AG04450 (cell line): ENCODE measurements at regions not wholly inside any gene's neighbourhood (a gene's known extent, or its start where the extent isn't known, plus 50 kb on each side); places are given as distances from the start of the nearest gene placed in this dataset.

ENCODE experiments used
- CTCF ChIA-PET: fragments of 300-600, 350-600 bp; formaldehyde crosslinking; extraction: SDS; loops from one replicate; lab custom pipeline; 2022; ENCODE audit warnings: antibody characterized with exemption, inconsistent platforms; lab: Charles Lee
- POLR2A ChIA-PET: fragments of 350-600 bp; formaldehyde crosslinking; extraction: SDS; loops from one replicate; lab custom pipeline; 2021; ENCODE audit warnings: antibody characterized with exemption, inconsistent platforms; lab: Yijun Ruan, JAX
- DNase-seq: peaks from one replicate; pipeline ENCODE4 v3.0.0-alpha.2; 2011; ENCODE audit warnings: low read depth, low spot score
- H3K27ac ChIP-seq: one replicate; pipeline ENCODE4 v1.5.1; 2012; ENCODE audit warnings: low read depth, low read length, control low read depth
- H3K27me3 ChIP-seq: one replicate; pipeline ENCODE4 v1.6.0; 2012; ENCODE audit warnings: low read length; ENCODE audit not compliant: control insufficient read depth, insufficient read depth
- H3K4me3 ChIP-seq: 2 replicates; pipeline ENCODE4 v1.5.1; 2011; ENCODE audit warnings: mild to moderate bottlenecking, low read depth, low read length, control low read depth
- H3K9me3 ChIP-seq: 2 replicates; pipeline ENCODE4 v1.5.1; 2012; ENCODE audit warnings: low read length; ENCODE audit not compliant: control insufficient read depth, insufficient read depth
- CTCF ChIP-seq: IDR thresholded peaks from 2 replicates; pipeline ENCODE4 v1.5.1; 2011; ENCODE audit warnings: low read depth, low read length, control low read depth, inconsistent platforms

- no peak for DNase-seq
- CTCF ChIA-PET, result interaction anchor here (1.0 kb wide), 1 partner anchor 849 kb away, joined by 3 read pairs; no protein-coding TSS in a partner anchor
- peaks cover 2% of the 10 kb centered on the region; the same call in 1 of the 2 replicates for H3K9me3 ChIP-seq
- no peaks in the 10 kb centered on the region for H3K27me3 ChIP-seq
- no peak for TF ChIP-seq CTCF
- H3K4me3 ChIP-seq, result no peak overlapping the region
- POLR2A ChIA-PET, result interaction anchor here (0.7 kb wide), 1 partner anchor 1095 kb away, joined by 3 read pairs; no protein-coding TSS in a partner anchor
- no peak overlapping the region for H3K27ac ChIP-seq
Measured at GRCh38 chr1:215487466-215487865, 79.6 kb upstream of the KCTD3 start.

- ChIA-PET POLR2A (no interaction called here), CTCF (no interaction called here)
- no peak for TF ChIP-seq CTCF
- Histone ChIP-seq H3K27ac (no peak overlapping the region), H3K9me3 (peaks cover 3% of the 10 kb centered on the region; the same call in 1 of the 2 replicates), H3K27me3 (no peaks in the 10 kb centered on the region), H3K4me3 (no peak overlapping the region)
- DNase-seq, result no peak
Measured at GRCh38 chr1:215488850-215489249, 78.3 kb upstream of the KCTD3 start.

- peaks cover 3% of the 10 kb centered on the region; the same call in 1 of the 2 replicates for H3K9me3 ChIP-seq
- H3K27me3 ChIP-seq, result no peaks in the 10 kb centered on the region
- DNase-seq, result no peak
- no peak for TF ChIP-seq CTCF
- H3K27ac ChIP-seq, result no peak overlapping the region
- ChIA-PET POLR2A (no interaction called here), CTCF (no interaction called here)
- H3K4me3 ChIP-seq, result no peak overlapping the region
Measured at GRCh38 chr1:215489771-215490565, 77.1 kb upstream of the KCTD3 start.

- Histone ChIP-seq H3K4me3 (no peak overlapping the region), H3K9me3 (peaks cover under 1% of the 10 kb centered on the region; the same call in 1 of the 2 replicates), H3K27ac (no peak overlapping the region), H3K27me3 (no peaks in the 10 kb centered on the region)
- no peak for TF ChIP-seq CTCF
- ChIA-PET POLR2A (no interaction called here), CTCF (no interaction called here)
- DNase-seq, result no peak
Measured at GRCh38 chr1:215497528-215497927, 69.6 kb upstream of the KCTD3 start.

- Histone ChIP-seq H3K9me3 (no peaks in the 10 kb centered on the region), H3K27me3 (no peaks in the 10 kb centered on the region), H3K4me3 (no peak overlapping the region), H3K27ac (no peak overlapping the region)
- DNase-seq, result no peak
- POLR2A ChIA-PET, result no interaction called here
- TF ChIP-seq CTCF, result no peak
- CTCF ChIA-PET, result no interaction called here
Measured at GRCh38 chr1:215501496-215501895, 65.6 kb upstream of the KCTD3 start.
